Liver (tissue), 3 donors: ENCODE measurements at regions not wholly inside any gene's neighbourhood (a gene's known extent, or its start where the extent isn't known, plus 50 kb on each side); places are given as distances from the start of the nearest gene placed in this dataset.

ENCODE experiments used
- ATF3 ChIP-seq: IDR thresholded peaks from 2 replicates; pipeline ENCODE4 v1.6.1; 2016; ENCODE audit warnings: antibody characterized with exemption
- CTCF ChIP-seq: fragments of 150-350 bp; IDR thresholded peaks from 2 replicates; pipeline ENCODE4 v1.5.1; 2017; ENCODE audit warnings: improper control_type of control experiment, low read depth, low read length; ENCODE audit not compliant: missing input control
- EGR1 ChIP-seq, 2 donors: IDR thresholded peaks; 2 replicates each; pipeline ENCODE4 v1.6.1; 2016 to 2018; ENCODE audit warnings: antibody characterized with exemption in 2 of 2, low read depth in 2 of 2
- MAX ChIP-seq: IDR thresholded peaks from 2 replicates; pipeline ENCODE4 v1.6.1; 2016; ENCODE audit warnings: antibody characterized with exemption
- RAD21 ChIP-seq, 2 donors: IDR thresholded peaks; 2 replicates each; pipeline ENCODE4 v1.6.1; 2016; ENCODE audit warnings: antibody characterized with exemption in 2 of 2, mild to moderate bottlenecking in 2 of 2
- REST ChIP-seq: IDR thresholded peaks from 2 replicates; pipeline ENCODE4 v1.6.1; 2016; ENCODE audit warnings: antibody characterized with exemption, mild to moderate bottlenecking
- SP1 ChIP-seq: IDR thresholded peaks from 2 replicates; pipeline ENCODE4 v1.6.1; 2018; ENCODE audit warnings: antibody characterized with exemption, mild to moderate bottlenecking
- TAF1 ChIP-seq: conservative IDR thresholded peaks from 2 replicates; pipeline ENCODE4 v1.6.1; 2016; ENCODE audit warnings: antibody characterized with exemption, mild to moderate bottlenecking
- donor health status: healthy.
- donor health status: healthy.

- TF ChIP-seq RAD21 (IDR thresholded peaks at IDR 0.05) (no peak), CTCF (no peak), SP1 (no peak), ATF3 (no peak), MAX (no peak), TAF1 (no peak), EGR1 (IDR thresholded peaks at IDR 0.05; ENCODE audit: low read depth in 2 of 2) (no peak), REST (no peak)
Measured at GRCh38 chr2:59868981-59869380, 684.5 kb downstream of the BCL11A start.
